ENCODE measurements at regions not wholly inside any gene's neighbourhood (a gene's known extent, or its start where the extent isn't known, plus 50 kb on each side); places are given as distances from the start of the nearest gene placed in this dataset.
A peak's percentile ranks its signal among the peaks of the same experiment; 100 is the strongest.

GRCh38 chr2:7719876-7720275, 802.7 kb downstream of the RNF144A start:
- H3K36me3 ChIP-seq (ENCODE audit: insufficient read depth, low read length): no peaks in the 10 kb centered on the region
- 0 out of 2 replicates have a peak overlapping the region, but pooled peaks have one; percentile 33 for H2AFZ ChIP-seq (ENCODE audit: low read length)
- no peak overlapping the region for H3K4me3 ChIP-seq (ENCODE audit: low read length, poor library complexity, severe bottlenecking)
- no peaks in the 10 kb centered on the region for H3K9me2 ChIP-seq (replicated peaks; ENCODE audit: low read depth, low read length)
- no peaks in the 10 kb centered on the region for H3F3A ChIP-seq (ENCODE audit: low read depth)
- H3K4me1 ChIP-seq (ENCODE audit: insufficient read depth, low read length, poor library complexity, severe bottlenecking): no peaks in the 10 kb centered on the region
- TF ChIP-seq CTCF (conservative IDR thresholded peaks at IDR 0.05; ENCODE audit: low read length) (no peak), EZH2phosphoT487 (IDR thresholded peaks at IDR 0.05; ENCODE audit: borderline replicate concordance) (no peak)
- no peaks in the 10 kb centered on the region for H3K79me2 ChIP-seq (ENCODE audit: insufficient read depth, low read length)
- no peaks in the 10 kb centered on the region for H3K27me3 ChIP-seq (ENCODE audit: insufficient read depth, low read length, poor library complexity, severe bottlenecking)
- no peak overlapping the region for H3K4me2 ChIP-seq (ENCODE audit: low read depth, low read length, poor library complexity, severe bottlenecking)
- H4K20me1 ChIP-seq (ENCODE audit: insufficient read depth, low read length, poor library complexity, severe bottlenecking): no peaks in the 10 kb centered on the region
- H3K9ac ChIP-seq (ENCODE audit: low read depth, low read length, poor library complexity, severe bottlenecking): no peak overlapping the region
- no peaks in the 10 kb centered on the region for H3K9me3 ChIP-seq (ENCODE audit: insufficient read depth, low read depth, low read length)

- no peak overlapping the region for H3K9ac ChIP-seq (ENCODE audit: low read depth, low read length, poor library complexity, severe bottlenecking)
- no peaks in the 10 kb centered on the region for H3K27me3 ChIP-seq (ENCODE audit: insufficient read depth, low read length, poor library complexity, severe bottlenecking)
- H3K4me2 ChIP-seq (ENCODE audit: low read depth, low read length, poor library complexity, severe bottlenecking): no peak overlapping the region
- TF ChIP-seq CTCF (conservative IDR thresholded peaks at IDR 0.05; ENCODE audit: low read length) (no peak), EZH2phosphoT487 (IDR thresholded peaks at IDR 0.05; ENCODE audit: borderline replicate concordance) (no peak)
- H3F3A ChIP-seq (ENCODE audit: low read depth): no peaks in the 10 kb centered on the region
- no peaks in the 10 kb centered on the region for H3K36me3 ChIP-seq (ENCODE audit: insufficient read depth, low read length)
- peaks cover 8% of the 10 kb centered on the region for H3K4me1 ChIP-seq (ENCODE audit: insufficient read depth, low read length, poor library complexity, severe bottlenecking)
- H3K4me3 ChIP-seq (ENCODE audit: low read length, poor library complexity, severe bottlenecking): no peak overlapping the region
- H3K9me2 ChIP-seq (replicated peaks; ENCODE audit: low read depth, low read length): no peaks in the 10 kb centered on the region
- H3K79me2 ChIP-seq (ENCODE audit: insufficient read depth, low read length): no peaks in the 10 kb centered on the region
- H4K20me1 ChIP-seq (ENCODE audit: insufficient read depth, low read length, poor library complexity, severe bottlenecking): no peaks in the 10 kb centered on the region
- H2AFZ ChIP-seq (ENCODE audit: low read length): no peak overlapping the region
- no peaks in the 10 kb centered on the region for H3K9me3 ChIP-seq (ENCODE audit: insufficient read depth, low read depth, low read length)
Observed at GRCh38 chr2:7721413-7721995, 804.3 kb downstream of the RNF144A start.

- Histone ChIP-seq H3F3A (ENCODE audit: low read depth) (no peaks in the 10 kb centered on the region), H3K79me2 (ENCODE audit: insufficient read depth, low read length) (no peaks in the 10 kb centered on the region), H3K4me3 (ENCODE audit: low read length, poor library complexity, severe bottlenecking) (no peak overlapping the region), H3K9ac (ENCODE audit: low read depth, low read length, poor library complexity, severe bottlenecking) (no peak overlapping the region), H2AFZ (ENCODE audit: low read length) (no peak overlapping the region), H3K4me2 (ENCODE audit: low read depth, low read length, poor library complexity, severe bottlenecking) (no peak overlapping the region), H3K36me3 (ENCODE audit: insufficient read depth, low read length) (no peaks in the 10 kb centered on the region), H3K27me3 (ENCODE audit: insufficient read depth, low read length, poor library complexity, severe bottlenecking) (no peaks in the 10 kb centered on the region), H4K20me1 (ENCODE audit: insufficient read depth, low read length, poor library complexity, severe bottlenecking) (no peaks in the 10 kb centered on the region), H3K4me1 (ENCODE audit: insufficient read depth, low read length, poor library complexity, severe bottlenecking) (peaks cover 8% of the 10 kb centered on the region), H3K9me3 (ENCODE audit: insufficient read depth, low read depth, low read length) (no peaks in the 10 kb centered on the region), H3K9me2 (replicated peaks; ENCODE audit: low read depth, low read length) (no peaks in the 10 kb centered on the region)
- TF ChIP-seq EZH2phosphoT487 (IDR thresholded peaks at IDR 0.05; ENCODE audit: borderline replicate concordance): no peak
- TF ChIP-seq CTCF (conservative IDR thresholded peaks at IDR 0.05; ENCODE audit: low read length): no peak
Observed at GRCh38 chr2:7722212-7722910, 805.1 kb downstream of the RNF144A start.

Measured in Loucy (cell line).